ENCODE measurements at regions not wholly inside any gene's neighbourhood (a gene's known extent, or its start where the extent isn't known, plus 50 kb on each side); places are given as distances from the start of the nearest gene placed in this dataset.

DNA sequence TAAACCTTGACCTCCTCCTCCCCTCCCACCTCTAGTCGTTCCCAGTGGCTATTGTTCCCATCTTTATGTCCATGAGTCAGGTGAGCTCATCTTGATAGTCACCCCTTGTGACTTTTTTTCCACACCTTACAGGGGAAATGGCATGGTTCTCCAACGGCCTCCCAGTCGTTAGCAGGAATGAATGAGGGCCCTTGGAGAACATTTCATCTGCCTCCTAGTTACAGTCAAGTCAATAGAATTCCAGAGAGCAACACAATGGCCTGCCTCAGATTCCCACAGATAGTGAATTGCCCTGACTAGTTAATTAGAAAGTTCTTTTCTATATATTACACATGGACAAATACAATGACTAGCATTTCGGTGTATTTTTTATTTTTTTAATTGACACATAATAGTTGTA lies 262.6 kb downstream of the ATPSCKMT start:
- TF ChIP-seq, protein P1, sequence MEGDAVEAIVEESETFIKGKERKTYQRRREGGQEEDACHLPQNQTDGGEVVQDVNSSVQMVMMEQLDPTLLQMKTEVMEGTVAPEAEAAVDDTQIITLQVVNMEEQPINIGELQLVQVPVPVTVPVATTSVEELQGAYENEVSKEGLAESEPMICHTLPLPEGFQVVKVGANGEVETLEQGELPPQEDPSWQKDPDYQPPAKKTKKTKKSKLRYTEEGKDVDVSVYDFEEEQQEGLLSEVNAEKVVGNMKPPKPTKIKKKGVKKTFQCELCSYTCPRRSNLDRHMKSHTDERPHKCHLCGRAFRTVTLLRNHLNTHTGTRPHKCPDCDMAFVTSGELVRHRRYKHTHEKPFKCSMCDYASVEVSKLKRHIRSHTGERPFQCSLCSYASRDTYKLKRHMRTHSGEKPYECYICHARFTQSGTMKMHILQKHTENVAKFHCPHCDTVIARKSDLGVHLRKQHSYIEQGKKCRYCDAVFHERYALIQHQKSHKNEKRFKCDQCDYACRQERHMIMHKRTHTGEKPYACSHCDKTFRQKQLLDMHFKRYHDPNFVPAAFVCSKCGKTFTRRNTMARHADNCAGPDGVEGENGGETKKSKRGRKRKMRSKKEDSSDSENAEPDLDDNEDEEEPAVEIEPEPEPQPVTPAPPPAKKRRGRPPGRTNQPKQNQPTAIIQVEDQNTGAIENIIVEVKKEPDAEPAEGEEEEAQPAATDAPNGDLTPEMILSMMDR (IDR thresholded peaks at IDR 0.05), result no peak
- TF ChIP-seq POLR2A (IDR thresholded peaks at IDR 0.05), result no peak
- TF ChIP-seq EP300 (IDR thresholded peaks at IDR 0.05), result no peak
- no peak for TF ChIP-seq POLR2AphosphoS5 (IDR thresholded peaks at IDR 0.05)

Measured in gastroesophageal sphincter (tissue), 3 donors.